Stomach (tissue), 4 donors: ENCODE measurements at regions not wholly inside any gene's neighbourhood (a gene's known extent, or its start where the extent isn't known, plus 50 kb on each side); places are given as distances from the start of the nearest gene placed in this dataset.

Experiments
- EP300 ChIP-seq: sonication (generic); formaldehyde crosslinking; IDR thresholded peaks from one replicate; pipeline ENCODE4 v1.6.1; 2017; ENCODE audit warnings: antibody characterized with exemption
- POLR2A ChIP-seq, 4 donors: fragments of 450-650 bp; IDR thresholded peaks; one replicate each; pipeline ENCODE4 v1.6.1; 2016; ENCODE audit warnings: antibody characterized with exemption in 4 of 4, control low read depth in 2 of 4, mild to moderate bottlenecking in 1 of 4, moderate library complexity in 1 of 4
- TF ChIP-seq, protein P1 (sequence below), 7 experiments: fragments of 450-650 bp in 4 of 7; fragments of 200-600 bp in 3 of 7; sonication (generic) in 3 of 7; IDR thresholded peaks; one replicate each; pipeline ENCODE4 v1.5.1; 2016 to 2019; ENCODE audit warnings: antibody characterized with exemption in 7 of 7, control low read depth in 2 of 7, mild to moderate bottlenecking in 1 of 7

DNA sequence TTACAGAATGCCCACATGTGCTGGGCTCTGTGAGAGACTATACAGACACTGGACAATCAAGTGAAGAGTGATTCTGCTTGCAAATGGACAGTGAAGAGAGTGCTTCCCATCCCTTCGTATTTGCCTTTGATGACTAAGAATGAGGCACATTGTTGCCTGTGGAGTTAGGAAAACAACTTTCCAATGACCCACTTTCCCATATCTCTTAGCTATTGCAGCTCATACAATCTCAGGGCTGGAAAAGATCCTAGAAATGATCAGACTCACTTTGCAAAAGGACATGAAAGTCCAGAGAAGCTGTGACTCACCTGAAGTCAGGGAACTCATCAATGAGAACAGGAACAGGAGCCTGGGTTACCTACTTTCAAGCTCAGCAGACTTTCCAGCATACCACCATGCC lies 440.5 kb upstream of the TCF4 start:
- TF ChIP-seq, protein P1, sequence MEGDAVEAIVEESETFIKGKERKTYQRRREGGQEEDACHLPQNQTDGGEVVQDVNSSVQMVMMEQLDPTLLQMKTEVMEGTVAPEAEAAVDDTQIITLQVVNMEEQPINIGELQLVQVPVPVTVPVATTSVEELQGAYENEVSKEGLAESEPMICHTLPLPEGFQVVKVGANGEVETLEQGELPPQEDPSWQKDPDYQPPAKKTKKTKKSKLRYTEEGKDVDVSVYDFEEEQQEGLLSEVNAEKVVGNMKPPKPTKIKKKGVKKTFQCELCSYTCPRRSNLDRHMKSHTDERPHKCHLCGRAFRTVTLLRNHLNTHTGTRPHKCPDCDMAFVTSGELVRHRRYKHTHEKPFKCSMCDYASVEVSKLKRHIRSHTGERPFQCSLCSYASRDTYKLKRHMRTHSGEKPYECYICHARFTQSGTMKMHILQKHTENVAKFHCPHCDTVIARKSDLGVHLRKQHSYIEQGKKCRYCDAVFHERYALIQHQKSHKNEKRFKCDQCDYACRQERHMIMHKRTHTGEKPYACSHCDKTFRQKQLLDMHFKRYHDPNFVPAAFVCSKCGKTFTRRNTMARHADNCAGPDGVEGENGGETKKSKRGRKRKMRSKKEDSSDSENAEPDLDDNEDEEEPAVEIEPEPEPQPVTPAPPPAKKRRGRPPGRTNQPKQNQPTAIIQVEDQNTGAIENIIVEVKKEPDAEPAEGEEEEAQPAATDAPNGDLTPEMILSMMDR (IDR thresholded peaks at IDR 0.05) = no peak
- TF ChIP-seq POLR2A (IDR thresholded peaks at IDR 0.05) (no peak), EP300 (no peak)
